A673 (cell line): ENCODE measurements at regions not wholly inside any gene's neighbourhood (a gene's known extent, or its start where the extent isn't known, plus 50 kb on each side); places are given as distances from the start of the nearest gene placed in this dataset.

Source experiments
- EZH2 ChIP-seq: fragments of 200-600 bp; sonication (generic); IDR thresholded peaks from 2 replicates; pipeline ENCODE4 v1.6.1; 2017; ENCODE audit warnings: borderline replicate concordance, low read depth, mild to moderate bottlenecking, mixed read lengths, antibody characterized with exemption, low read length; ENCODE audit not compliant: poor library complexity, severe bottlenecking
- TF ChIP-seq, protein P1 (sequence below): fragments of 300-800, 200-600 bp; sonication (generic); conservative IDR thresholded peaks from 2 replicates; pipeline ENCODE4 v1.5.1; 2017; ENCODE audit warnings: low read depth, mild to moderate bottlenecking, antibody characterized with exemption, low read length, moderate library complexity, mixed read lengths

GRCh38 chr1:178020968-178021640 is 51.2 kb upstream of the SEC16B start:
- TF ChIP-seq, protein P1, sequence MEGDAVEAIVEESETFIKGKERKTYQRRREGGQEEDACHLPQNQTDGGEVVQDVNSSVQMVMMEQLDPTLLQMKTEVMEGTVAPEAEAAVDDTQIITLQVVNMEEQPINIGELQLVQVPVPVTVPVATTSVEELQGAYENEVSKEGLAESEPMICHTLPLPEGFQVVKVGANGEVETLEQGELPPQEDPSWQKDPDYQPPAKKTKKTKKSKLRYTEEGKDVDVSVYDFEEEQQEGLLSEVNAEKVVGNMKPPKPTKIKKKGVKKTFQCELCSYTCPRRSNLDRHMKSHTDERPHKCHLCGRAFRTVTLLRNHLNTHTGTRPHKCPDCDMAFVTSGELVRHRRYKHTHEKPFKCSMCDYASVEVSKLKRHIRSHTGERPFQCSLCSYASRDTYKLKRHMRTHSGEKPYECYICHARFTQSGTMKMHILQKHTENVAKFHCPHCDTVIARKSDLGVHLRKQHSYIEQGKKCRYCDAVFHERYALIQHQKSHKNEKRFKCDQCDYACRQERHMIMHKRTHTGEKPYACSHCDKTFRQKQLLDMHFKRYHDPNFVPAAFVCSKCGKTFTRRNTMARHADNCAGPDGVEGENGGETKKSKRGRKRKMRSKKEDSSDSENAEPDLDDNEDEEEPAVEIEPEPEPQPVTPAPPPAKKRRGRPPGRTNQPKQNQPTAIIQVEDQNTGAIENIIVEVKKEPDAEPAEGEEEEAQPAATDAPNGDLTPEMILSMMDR: no peak
- no peak for TF ChIP-seq EZH2
